Upper lobe of right lung (tissue), 1 donor: ENCODE measurements at regions not wholly inside any gene's neighbourhood (a gene's known extent, or its start where the extent isn't known, plus 50 kb on each side); places are given as distances from the start of the nearest gene placed in this dataset.

Source experiments
- ATAC-seq: fragments of 200-7000 bp; cut with Tn5 transposase; one replicate; pipeline ENCODE4 v1.9.1; 2020; ENCODE audit warnings: mild to moderate bottlenecking, moderate library complexity
- DNase-seq: peaks from one replicate; pipeline ENCODE4 v3.0.0-alpha.2; 2020
- H3K27ac ChIP-seq: fragments of 200-600 bp; one replicate; pipeline ENCODE4 v1.8.0; 2022
- H3K27me3 ChIP-seq: fragments of 200-600 bp; one replicate; pipeline ENCODE4 v1.8.0; 2022; ENCODE audit warnings: mild to moderate bottlenecking
- H3K36me3 ChIP-seq: fragments of 200-600 bp; one replicate; pipeline ENCODE4 v1.8.0; 2022
- H3K4me1 ChIP-seq: fragments of 200-600 bp; one replicate; pipeline ENCODE4 v1.8.0; 2022
- H3K4me3 ChIP-seq: fragments of 200-600 bp; one replicate; pipeline ENCODE4 v1.8.0; 2022; ENCODE audit warnings: mild to moderate bottlenecking
- H3K9me3 ChIP-seq: fragments of 200-600 bp; one replicate; pipeline ENCODE4 v1.8.0; 2022
- CTCF ChIP-seq: fragments of 200-600 bp; IDR thresholded peaks from one replicate; pipeline ENCODE4 v1.8.0; 2022; ENCODE audit warnings: antibody characterized with exemption
- intact Hi-C: fragments of 100-400 bp; cut with DNase I; formaldehyde crosslinking; loops from one replicate; pipeline ENCODE4 v1.11.0; 2022
- donor health status: DM: no; HTN: yes; CAD: no; lungs with severe emphysema.

GRCh38 chrX:97797076-97797475 lies 913.4 kb downstream of the RPA4 start:
- TF ChIP-seq CTCF, result no peak
- ATAC-seq, result no peak
- no peak for DNase-seq
- Histone ChIP-seq H3K4me3 (no peak overlapping the region), H3K36me3 (no peaks in the 10 kb centered on the region), H3K4me1 (no peaks in the 10 kb centered on the region), H3K9me3 (no peaks in the 10 kb centered on the region), H3K27me3 (no peaks in the 10 kb centered on the region), H3K27ac (no peak overlapping the region)
- intact Hi-C loops, result no loop called here

- H3K36me3 ChIP-seq, result no peaks in the 10 kb centered on the region
- TF ChIP-seq CTCF, result no peak
- no peak overlapping the region for H3K27ac ChIP-seq
- no peak overlapping the region for H3K4me3 ChIP-seq
- DNase-seq, result no peak
- ATAC-seq, result no peak
- no peaks in the 10 kb centered on the region for H3K9me3 ChIP-seq
- intact Hi-C loops, result no loop called here
- H3K4me1 ChIP-seq, result no peaks in the 10 kb centered on the region
- no peaks in the 10 kb centered on the region for H3K27me3 ChIP-seq
Measured at GRCh38 chrX:97806238-97806637, 922.5 kb downstream of the RPA4 start.

- no peak for TF ChIP-seq CTCF
- H3K9me3 ChIP-seq, result no peaks in the 10 kb centered on the region
- no peak overlapping the region for H3K27ac ChIP-seq
- no peak overlapping the region for H3K4me3 ChIP-seq
- no peak for DNase-seq
- no peak for ATAC-seq
- intact Hi-C loops, result no loop called here
- H3K36me3 ChIP-seq, result no peaks in the 10 kb centered on the region
- no peaks in the 10 kb centered on the region for H3K4me1 ChIP-seq
- H3K27me3 ChIP-seq, result no peaks in the 10 kb centered on the region
Measured at GRCh38 chrX:97806946-97807345, 923.2 kb downstream of the RPA4 start.

- Histone ChIP-seq H3K27ac (no peak overlapping the region), H3K4me3 (no peak overlapping the region), H3K27me3 (no peaks in the 10 kb centered on the region), H3K36me3 (no peaks in the 10 kb centered on the region), H3K9me3 (no peaks in the 10 kb centered on the region), H3K4me1 (no peaks in the 10 kb centered on the region)
- intact Hi-C loops, result no loop called here
- DNase-seq (no peak), ATAC-seq (no peak)
- TF ChIP-seq CTCF, result no peak
Measured at GRCh38 chrX:97820170-97820569, 936.5 kb downstream of the RPA4 start.

GRCh38 chrX:97828471-97828870 lies 944.8 kb downstream of the RPA4 start:
- DNase-seq (no peak), ATAC-seq (no peak)
- intact Hi-C loops, result no loop called here
- Histone ChIP-seq H3K9me3 (no peaks in the 10 kb centered on the region), H3K36me3 (no peaks in the 10 kb centered on the region), H3K27me3 (no peaks in the 10 kb centered on the region), H3K4me3 (no peak overlapping the region), H3K27ac (no peak overlapping the region), H3K4me1 (no peaks in the 10 kb centered on the region)
- TF ChIP-seq CTCF, result no peak

GRCh38 chrX:97835969-97836368 lies 952.3 kb downstream of the RPA4 start:
- DNase-seq (no peak), ATAC-seq (no peak)
- TF ChIP-seq CTCF, result no peak
- Histone ChIP-seq H3K4me1 (no peaks in the 10 kb centered on the region), H3K27ac (no peak overlapping the region), H3K36me3 (no peaks in the 10 kb centered on the region), H3K4me3 (no peak overlapping the region), H3K9me3 (no peaks in the 10 kb centered on the region), H3K27me3 (no peaks in the 10 kb centered on the region)
- intact Hi-C loops, result no loop called here
